KG1 (cell line): ENCODE measurements at regions not wholly inside any gene's neighbourhood (a gene's known extent, or its start where the extent isn't known, plus 50 kb on each side); places are given as distances from the start of the nearest gene placed in this dataset.

Source experiments
- DNase-seq: peaks from one replicate; lab custom pipeline; 2025; lab: John Stamatoyannopoulos, UW

GRCh38 chr11:79953629-79954028 is 512.8 kb upstream of the TENM4 start:
- no peak for DNase-seq

DNA sequence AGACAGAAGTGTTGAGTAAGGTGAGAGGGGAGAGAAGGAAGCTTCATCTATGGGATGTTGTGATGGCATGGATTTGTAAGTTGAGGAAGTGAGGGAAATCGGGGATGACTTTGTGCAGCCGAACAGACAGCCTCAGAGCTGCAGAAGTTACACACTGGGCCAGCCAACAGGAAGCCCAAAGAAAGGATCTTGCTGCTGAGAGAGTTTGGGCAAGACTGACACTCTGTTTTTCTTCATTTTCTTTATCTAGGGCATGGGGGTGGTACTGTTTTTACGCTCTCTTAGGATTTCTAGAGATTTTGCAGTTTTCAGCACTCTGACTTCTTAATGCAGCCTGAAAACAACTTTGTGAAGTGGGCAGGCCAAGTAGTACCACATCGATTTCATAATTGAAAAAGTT is 509.9 kb upstream of the TENM4 start:
- no peak for DNase-seq

- no peak for DNase-seq
Observed at GRCh38 chr11:79950172-79950571, 509.3 kb upstream of the TENM4 start.

- no peak for DNase-seq
Observed at GRCh38 chr11:79949574-79949973, 508.7 kb upstream of the TENM4 start.

DNA sequence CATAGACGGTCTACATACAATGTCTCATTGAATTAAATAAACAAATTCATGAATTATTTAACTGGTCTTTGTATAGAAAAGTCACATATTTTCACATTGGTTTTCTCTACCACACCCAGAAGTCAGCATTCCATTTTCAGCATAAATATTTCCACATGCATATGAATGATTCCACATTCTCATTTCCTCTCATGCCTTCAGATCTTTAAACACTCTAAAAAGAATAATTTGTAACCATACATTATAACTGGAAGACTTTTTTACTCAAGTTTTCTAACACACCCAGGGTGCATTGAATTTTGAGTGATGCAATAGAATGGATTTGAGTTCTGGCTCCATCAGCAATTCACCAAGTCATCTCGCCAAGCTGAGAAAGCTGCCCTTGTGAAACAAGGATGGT is 501.8 kb upstream of the TENM4 start:
- no peak for DNase-seq

GRCh38 chr11:79942090-79942489 is 501.3 kb upstream of the TENM4 start:
- DNase-seq = no peak

DNA sequence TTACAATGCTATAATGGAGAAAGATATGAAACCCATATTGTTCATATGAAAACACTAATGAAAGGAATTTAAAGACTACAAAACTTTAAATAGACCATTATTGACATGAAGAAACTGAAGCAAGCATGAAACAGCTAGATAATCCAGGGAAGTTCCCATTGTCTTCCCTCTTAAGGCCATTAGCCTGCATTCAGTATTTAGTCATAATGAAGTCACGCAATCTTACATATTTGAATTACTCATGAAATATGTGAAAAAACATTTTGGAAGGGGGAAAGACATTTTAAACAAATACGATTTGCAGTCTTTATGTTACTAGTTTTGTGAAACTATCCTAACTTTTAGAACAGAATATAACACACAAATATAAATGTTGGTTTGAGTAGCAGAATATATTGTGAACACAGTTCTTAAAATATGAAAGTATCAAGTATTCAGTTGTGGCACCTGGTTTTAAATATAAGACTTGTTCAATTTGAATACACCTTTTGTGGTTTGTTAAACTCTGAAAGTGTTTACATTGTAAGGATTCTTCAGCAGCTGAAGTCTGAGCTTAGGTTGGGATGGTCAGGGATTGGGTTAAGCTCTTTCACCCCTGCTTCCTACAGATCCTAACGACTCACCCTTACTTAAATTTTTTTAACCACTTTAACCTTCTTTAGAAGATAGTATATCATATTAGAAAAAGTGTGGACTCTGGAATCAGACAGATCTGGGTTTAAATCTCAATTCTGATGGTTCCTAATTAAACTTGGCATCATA is 500.3 kb upstream of the TENM4 start:
- DNase-seq = no peak

GRCh38 chr11:79940165-79940564 is 499.3 kb upstream of the TENM4 start:
- no peak for DNase-seq

- no peak for DNase-seq
Observed at GRCh38 chr11:79939111-79939510, 498.3 kb upstream of the TENM4 start.

DNA sequence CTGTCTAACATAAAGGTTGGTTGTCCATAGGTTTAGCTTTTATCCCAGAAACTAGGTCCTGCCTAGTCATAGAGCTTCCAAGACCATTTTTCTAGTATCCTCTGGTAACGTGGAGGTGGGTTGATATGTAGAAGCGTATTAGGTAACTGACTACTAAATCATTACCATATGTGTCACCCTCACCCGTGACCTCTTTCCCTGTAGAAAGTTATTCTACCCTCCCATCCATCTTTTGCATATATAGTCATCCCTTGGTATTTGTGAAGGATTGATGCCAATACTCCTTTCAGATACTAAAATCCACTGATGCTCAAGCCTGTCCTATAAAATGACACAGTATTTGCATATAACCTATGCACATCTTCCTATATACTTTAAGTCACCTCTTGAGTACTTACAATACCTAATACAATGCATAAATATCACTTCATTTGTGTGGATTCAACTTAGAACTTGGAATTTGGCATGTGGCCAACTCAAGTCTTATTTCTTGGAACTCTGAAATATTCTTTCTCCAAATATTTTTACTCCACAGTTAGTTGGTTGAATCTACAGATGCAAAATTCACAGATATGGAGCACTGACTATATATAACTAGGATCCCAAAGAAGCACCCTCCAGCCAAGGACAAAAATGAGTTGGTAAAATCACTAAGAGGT is 497.0 kb upstream of the TENM4 start:
- no peak for DNase-seq

DNA sequence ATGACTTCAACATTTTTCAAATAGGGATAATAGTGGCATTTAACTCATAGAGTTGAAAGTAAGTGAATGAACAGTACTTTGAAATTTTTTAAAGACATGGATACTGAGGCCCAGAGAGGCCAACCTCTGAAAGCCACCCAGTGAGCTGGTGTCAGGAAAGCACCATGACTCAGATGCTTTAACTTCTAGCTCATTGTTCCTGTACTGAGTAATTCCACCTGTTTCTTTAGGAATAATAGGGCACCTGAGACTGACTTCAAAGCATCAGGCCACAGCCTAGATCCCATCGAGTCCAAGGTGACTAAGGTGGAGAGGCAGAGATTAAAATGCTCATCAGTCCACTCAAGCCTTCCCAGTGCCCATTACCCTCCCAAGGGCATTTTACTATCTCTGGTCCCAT is 491.8 kb upstream of the TENM4 start:
- DNase-seq = no peak

DNA sequence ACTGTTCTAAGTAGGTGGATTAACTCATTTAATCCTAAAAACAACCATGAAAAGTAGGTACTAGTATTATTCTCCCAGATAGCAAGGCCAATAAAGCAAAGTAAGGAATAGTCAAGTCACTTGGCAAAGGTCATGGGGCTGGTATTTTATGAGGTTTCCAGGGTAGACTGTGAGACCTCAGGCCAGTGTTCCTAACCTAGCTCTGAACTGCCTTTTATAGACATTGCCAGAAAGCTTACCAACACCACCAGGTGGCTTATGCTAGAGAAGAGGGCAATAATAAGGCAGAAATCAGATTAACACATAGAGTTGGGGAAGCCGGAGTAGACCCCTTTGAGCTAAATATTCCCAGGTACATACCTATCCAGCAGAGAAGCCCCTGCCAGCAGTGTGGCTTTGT is 490.9 kb upstream of the TENM4 start:
- DNase-seq = no peak

GRCh38 chr11:79926707-79927106 is 485.9 kb upstream of the TENM4 start:
- DNase-seq = no peak

- no peak for DNase-seq
Observed at GRCh38 chr11:79925570-79925969, 484.7 kb upstream of the TENM4 start.

GRCh38 chr11:79922641-79923040 is 481.8 kb upstream of the TENM4 start:
- no peak for DNase-seq

DNA sequence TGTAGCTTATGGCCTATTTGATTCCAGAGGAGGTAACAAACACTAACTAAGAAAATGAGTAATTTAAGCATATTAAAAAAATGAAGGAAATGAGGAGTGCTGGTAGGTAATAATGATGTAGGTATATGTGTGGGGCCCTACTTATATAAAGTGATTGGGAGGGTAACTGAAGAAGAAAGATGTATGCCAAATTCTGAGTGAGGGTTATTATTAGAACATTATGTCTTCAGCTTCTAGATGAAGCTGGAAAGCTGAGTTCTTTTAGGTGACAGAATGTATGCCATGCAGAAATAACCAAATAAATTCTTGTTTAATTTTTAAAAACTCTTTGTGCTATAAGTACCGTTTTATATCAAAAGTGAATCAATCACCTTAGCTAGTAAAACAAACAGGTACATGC is 479.6 kb upstream of the TENM4 start:
- no peak for DNase-seq

- DNase-seq = no peak
Observed at GRCh38 chr11:79919350-79919749, 478.5 kb upstream of the TENM4 start.

- no peak for DNase-seq
Observed at GRCh38 chr11:79918846-79919245, 478.0 kb upstream of the TENM4 start.

GRCh38 chr11:79906164-79906563 is 465.3 kb upstream of the TENM4 start:
- DNase-seq = no peak

- no peak for DNase-seq
Observed at GRCh38 chr11:79902493-79902892, 461.7 kb upstream of the TENM4 start.

GRCh38 chr11:79897896-79898295 is 457.1 kb upstream of the TENM4 start:
- no peak for DNase-seq

DNA sequence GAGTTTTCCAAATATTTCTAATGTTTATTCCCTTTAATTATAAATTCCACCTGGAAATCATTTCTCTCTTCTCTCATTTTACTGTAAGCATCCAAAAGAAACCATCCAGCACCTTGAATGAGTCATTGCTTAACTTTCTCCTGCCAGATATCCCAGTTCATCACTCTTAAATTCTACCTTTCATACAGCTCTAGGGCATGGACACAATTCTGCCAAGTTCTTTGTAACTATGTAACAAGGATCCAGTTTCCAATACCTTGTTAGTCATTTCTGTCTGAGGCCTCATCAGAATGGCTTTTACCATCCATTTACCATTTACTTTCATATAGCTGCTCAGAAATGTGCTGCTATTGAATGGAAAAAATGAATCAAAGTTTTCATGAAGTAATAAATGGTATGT is 455.4 kb upstream of the TENM4 start:
- no peak for DNase-seq

- no peak for DNase-seq
Observed at GRCh38 chr11:79894111-79894510, 453.3 kb upstream of the TENM4 start.

- no peak for DNase-seq
Observed at GRCh38 chr11:79890272-79890671, 449.4 kb upstream of the TENM4 start.
